ENCODE measurements at regions not wholly inside any gene's neighbourhood (a gene's known extent, or its start where the extent isn't known, plus 50 kb on each side); places are given as distances from the start of the nearest gene placed in this dataset.

- Mint-ChIP-seq H3K4me3 (ENCODE audit: unreplicated experiment) (no peak overlapping the region), H3K36me3 (ENCODE audit: low read depth, unreplicated experiment) (no peaks in the 10 kb centered on the region), H3K9me3 (ENCODE audit: unreplicated experiment) (no peaks in the 10 kb centered on the region), H3K27me3 (ENCODE audit: unreplicated experiment) (peaks cover 4% of the 10 kb centered on the region), H3K4me1 (ENCODE audit: unreplicated experiment) (no peaks in the 10 kb centered on the region), H3K27ac (ENCODE audit: unreplicated experiment) (no peak overlapping the region)
- TF ChIP-seq, protein P1, sequence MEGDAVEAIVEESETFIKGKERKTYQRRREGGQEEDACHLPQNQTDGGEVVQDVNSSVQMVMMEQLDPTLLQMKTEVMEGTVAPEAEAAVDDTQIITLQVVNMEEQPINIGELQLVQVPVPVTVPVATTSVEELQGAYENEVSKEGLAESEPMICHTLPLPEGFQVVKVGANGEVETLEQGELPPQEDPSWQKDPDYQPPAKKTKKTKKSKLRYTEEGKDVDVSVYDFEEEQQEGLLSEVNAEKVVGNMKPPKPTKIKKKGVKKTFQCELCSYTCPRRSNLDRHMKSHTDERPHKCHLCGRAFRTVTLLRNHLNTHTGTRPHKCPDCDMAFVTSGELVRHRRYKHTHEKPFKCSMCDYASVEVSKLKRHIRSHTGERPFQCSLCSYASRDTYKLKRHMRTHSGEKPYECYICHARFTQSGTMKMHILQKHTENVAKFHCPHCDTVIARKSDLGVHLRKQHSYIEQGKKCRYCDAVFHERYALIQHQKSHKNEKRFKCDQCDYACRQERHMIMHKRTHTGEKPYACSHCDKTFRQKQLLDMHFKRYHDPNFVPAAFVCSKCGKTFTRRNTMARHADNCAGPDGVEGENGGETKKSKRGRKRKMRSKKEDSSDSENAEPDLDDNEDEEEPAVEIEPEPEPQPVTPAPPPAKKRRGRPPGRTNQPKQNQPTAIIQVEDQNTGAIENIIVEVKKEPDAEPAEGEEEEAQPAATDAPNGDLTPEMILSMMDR (IDR thresholded peaks at IDR 0.05; ENCODE audit: unreplicated experiment): no peak
- no peak for DNase-seq (ENCODE audit: low spot score)
Measured at GRCh38 chr17:72294487-72294893, 173.7 kb downstream of the SOX9 start.

GRCh38 chr17:72295916-72296315 lies 175.1 kb downstream of the SOX9 start:
- no peaks in the 10 kb centered on the region for H3K4me1 Mint-ChIP-seq (ENCODE audit: unreplicated experiment)
- H3K27me3 Mint-ChIP-seq (ENCODE audit: unreplicated experiment): peaks cover 5% of the 10 kb centered on the region
- H3K9me3 Mint-ChIP-seq (ENCODE audit: unreplicated experiment): no peaks in the 10 kb centered on the region
- no peak overlapping the region for H3K4me3 Mint-ChIP-seq (ENCODE audit: unreplicated experiment)
- H3K27ac Mint-ChIP-seq (ENCODE audit: unreplicated experiment): no peak overlapping the region
- TF ChIP-seq, protein P1 (IDR thresholded peaks at IDR 0.05; ENCODE audit: unreplicated experiment): no peak
- no peak for DNase-seq (ENCODE audit: low spot score)
- no peaks in the 10 kb centered on the region for H3K36me3 Mint-ChIP-seq (ENCODE audit: low read depth, unreplicated experiment)

DNA sequence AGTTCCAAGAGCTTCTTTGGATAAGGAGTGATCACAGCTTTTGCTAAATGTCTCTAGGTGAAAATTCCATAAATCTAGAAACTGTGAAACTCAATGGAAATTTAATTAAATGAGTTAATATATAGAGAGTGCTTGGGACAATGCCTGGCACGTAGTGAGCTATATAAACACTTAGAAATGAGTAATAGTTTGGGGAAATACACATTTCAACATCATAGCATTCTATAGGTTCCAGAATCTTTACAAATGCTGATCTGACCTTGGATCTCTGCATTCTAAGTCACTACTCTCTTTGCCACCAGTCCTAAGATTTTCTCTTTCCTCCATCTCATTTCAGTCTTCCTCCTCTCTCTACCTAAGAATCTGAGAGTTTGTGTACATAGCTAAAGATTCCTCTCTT lies 175.6 kb downstream of the SOX9 start:
- Mint-ChIP-seq H3K4me1 (ENCODE audit: unreplicated experiment) (no peaks in the 10 kb centered on the region), H3K4me3 (ENCODE audit: unreplicated experiment) (no peak overlapping the region), H3K36me3 (ENCODE audit: low read depth, unreplicated experiment) (no peaks in the 10 kb centered on the region), H3K27ac (ENCODE audit: unreplicated experiment) (no peak overlapping the region), H3K9me3 (ENCODE audit: unreplicated experiment) (no peaks in the 10 kb centered on the region), H3K27me3 (ENCODE audit: unreplicated experiment) (peaks cover 8% of the 10 kb centered on the region)
- DNase-seq (ENCODE audit: low spot score): no peak
- TF ChIP-seq, protein P1 (IDR thresholded peaks at IDR 0.05; ENCODE audit: unreplicated experiment): no peak

GRCh38 chr17:72297326-72298115 lies 176.7 kb downstream of the SOX9 start:
- no peaks in the 10 kb centered on the region for H3K36me3 Mint-ChIP-seq (ENCODE audit: low read depth, unreplicated experiment)
- peaks cover 8% of the 10 kb centered on the region for H3K27me3 Mint-ChIP-seq (ENCODE audit: unreplicated experiment)
- DNase-seq (ENCODE audit: low spot score): no peak
- H3K4me1 Mint-ChIP-seq (ENCODE audit: unreplicated experiment): no peaks in the 10 kb centered on the region
- H3K27ac Mint-ChIP-seq (ENCODE audit: unreplicated experiment): no peak overlapping the region
- TF ChIP-seq, protein P1 (IDR thresholded peaks at IDR 0.05; ENCODE audit: unreplicated experiment): no peak
- no peaks in the 10 kb centered on the region for H3K9me3 Mint-ChIP-seq (ENCODE audit: unreplicated experiment)
- no peak overlapping the region for H3K4me3 Mint-ChIP-seq (ENCODE audit: unreplicated experiment)

- no peak for DNase-seq (ENCODE audit: low spot score)
- H3K4me3 Mint-ChIP-seq (ENCODE audit: unreplicated experiment): no peak overlapping the region
- TF ChIP-seq, protein P1 (IDR thresholded peaks at IDR 0.05; ENCODE audit: unreplicated experiment): no peak
- H3K27me3 Mint-ChIP-seq (ENCODE audit: unreplicated experiment): peaks cover 8% of the 10 kb centered on the region
- H3K9me3 Mint-ChIP-seq (ENCODE audit: unreplicated experiment): no peaks in the 10 kb centered on the region
- no peaks in the 10 kb centered on the region for H3K36me3 Mint-ChIP-seq (ENCODE audit: low read depth, unreplicated experiment)
- H3K27ac Mint-ChIP-seq (ENCODE audit: unreplicated experiment): no peak overlapping the region
- no peaks in the 10 kb centered on the region for H3K4me1 Mint-ChIP-seq (ENCODE audit: unreplicated experiment)
Measured at GRCh38 chr17:72299100-72299499, 178.3 kb downstream of the SOX9 start.
